ENCODE measurements at regions not wholly inside any gene's neighbourhood (a gene's known extent, or its start where the extent isn't known, plus 50 kb on each side); places are given as distances from the start of the nearest gene placed in this dataset.
A peak's percentile ranks its signal among the peaks of the same experiment; 100 is the strongest.

GRCh38 chr12:24721191-24721590 is 227.7 kb downstream of the BCAT1 start:
- no peak for DNase-seq

GRCh38 chr12:24719293-24719721 is 229.6 kb downstream of the BCAT1 start:
- no peak for DNase-seq

GRCh38 chr12:24718617-24719016 is 230.3 kb downstream of the BCAT1 start:
- no peak for DNase-seq

- DNase-seq, result no peak
Measured at GRCh38 chr12:24714237-24714636, 234.7 kb downstream of the BCAT1 start.

- DNase-seq, result no peak
Measured at GRCh38 chr12:24711056-24712008, 237.6 kb downstream of the BCAT1 start.

- no peak for DNase-seq
Measured at GRCh38 chr12:24709216-24709615, 239.7 kb downstream of the BCAT1 start.

- no peak for DNase-seq
Measured at GRCh38 chr12:24708718-24709117, 240.2 kb downstream of the BCAT1 start.

- DNase-seq, result no peak
Measured at GRCh38 chr12:24708043-24708442, 240.9 kb downstream of the BCAT1 start.

GRCh38 chr12:24707334-24707733 is 241.6 kb downstream of the BCAT1 start:
- no peak for DNase-seq

GRCh38 chr12:24705741-24706358 is 243.1 kb downstream of the BCAT1 start:
- no peak for DNase-seq

GRCh38 chr12:24705216-24705615 is 243.7 kb downstream of the BCAT1 start:
- DNase-seq, result no peak

- no peak for DNase-seq
Measured at GRCh38 chr12:24701343-24701742, 247.6 kb downstream of the BCAT1 start.

GRCh38 chr12:24698972-24699371 is 249.9 kb downstream of the BCAT1 start:
- no peak for DNase-seq

GRCh38 chr12:24697769-24698168 is 251.1 kb downstream of the BCAT1 start:
- DNase-seq, result no peak

- no peak for DNase-seq
Measured at GRCh38 chr12:24697295-24697694, 251.6 kb downstream of the BCAT1 start.

- no peak for DNase-seq
Measured at GRCh38 chr12:24696800-24697199, 252.1 kb downstream of the BCAT1 start.

GRCh38 chr12:24695657-24696329 is 253.1 kb downstream of the BCAT1 start:
- no peak for DNase-seq

- DNase-seq, result no peak
Measured at GRCh38 chr12:24695103-24695502, 253.8 kb downstream of the BCAT1 start.

GRCh38 chr12:24688601-24689000 is 260.3 kb downstream of the BCAT1 start:
- no peak for DNase-seq

GRCh38 chr12:24681570-24681969 is 267.3 kb downstream of the BCAT1 start:
- peak; percentile 35 for DNase-seq

GRCh38 chr12:24679126-24679525 is 269.8 kb downstream of the BCAT1 start:
- peak; percentile 30 for DNase-seq

GRCh38 chr12:24678436-24678835 is 270.5 kb downstream of the BCAT1 start:
- peak; percentile 6 for DNase-seq

- no peak for DNase-seq
Measured at GRCh38 chr12:24668563-24668962, 280.3 kb downstream of the BCAT1 start.
